Loucy (cell line): ENCODE measurements at regions not wholly inside any gene's neighbourhood (a gene's known extent, or its start where the extent isn't known, plus 50 kb on each side); places are given as distances from the start of the nearest gene placed in this dataset.

Experiments used
- H2AFZ ChIP-seq: fragments of 200-600 bp; sonication (generic); 2 replicates; pipeline ENCODE4 v1.6.0; 2016; ENCODE audit warnings: antibody characterized with exemption, mild to moderate bottlenecking, low read length, moderate library complexity
- H3F3A ChIP-seq: fragments of 200-600 bp; 2 replicates; pipeline ENCODE4 v1.6.0; 2016; ENCODE audit warnings: antibody characterized with exemption, low read depth, mild to moderate bottlenecking
- H3K27me3 ChIP-seq: fragments of 200-600 bp; sonication (generic); 2 replicates; pipeline ENCODE4 v1.6.1; 2014; ENCODE audit warnings: low read length, mild to moderate bottlenecking; ENCODE audit not compliant: insufficient read depth, poor library complexity, severe bottlenecking
- H3K36me3 ChIP-seq: fragments of 200-600 bp; sonication (generic); 2 replicates; pipeline ENCODE4 v1.6.1; 2016; ENCODE audit warnings: low read length; ENCODE audit not compliant: insufficient read depth
- H3K4me1 ChIP-seq: fragments of 200-600 bp; sonication (generic); 2 replicates; pipeline ENCODE4 v1.5.1; 2014; ENCODE audit warnings: low read length, mild to moderate bottlenecking; ENCODE audit not compliant: insufficient read depth, poor library complexity, severe bottlenecking
- H3K4me2 ChIP-seq: fragments of 200-600 bp; sonication (generic); 2 replicates; pipeline ENCODE4 v1.6.0; 2014; ENCODE audit warnings: antibody characterized with exemption, low read length, low read depth, mild to moderate bottlenecking; ENCODE audit not compliant: poor library complexity, severe bottlenecking
- H3K4me3 ChIP-seq: fragments of 200-600 bp; sonication (generic); 2 replicates; pipeline ENCODE4 v1.5.1; 2014; ENCODE audit warnings: low read length, mild to moderate bottlenecking, mixed read lengths; ENCODE audit not compliant: poor library complexity, severe bottlenecking
- H3K79me2 ChIP-seq: fragments of 200-600 bp; sonication (generic); 2 replicates; pipeline ENCODE4 v1.6.1; 2014; ENCODE audit warnings: low read length; ENCODE audit not compliant: insufficient read depth
- H3K9ac ChIP-seq: fragments of 200-600 bp; sonication (generic); 2 replicates; pipeline ENCODE4 v1.6.0; 2014; ENCODE audit warnings: mild to moderate bottlenecking, low read depth, low read length, moderate library complexity; ENCODE audit not compliant: poor library complexity, severe bottlenecking
- H3K9me2 ChIP-seq: fragments of 200-600 bp; sonication (generic); replicated peaks from 2 replicates; pipeline ENCODE4 v1.6.1; 2016; ENCODE audit warnings: low read depth, low read length, mixed read lengths
- H3K9me3 ChIP-seq: fragments of 200-600 bp; sonication (generic); 2 replicates; pipeline ENCODE4 v1.6.1; 2014; ENCODE audit warnings: mild to moderate bottlenecking, antibody characterized with exemption, low read length, low read depth; ENCODE audit not compliant: insufficient read depth
- H4K20me1 ChIP-seq: fragments of 200-600 bp; sonication (generic); 2 replicates; pipeline ENCODE4 v1.6.0; 2014; ENCODE audit warnings: antibody characterized with exemption, low read length, mild to moderate bottlenecking; ENCODE audit not compliant: insufficient read depth, poor library complexity, severe bottlenecking
- CTCF ChIP-seq: fragments of 200-600 bp; sonication (generic); conservative IDR thresholded peaks from 2 replicates; pipeline ENCODE4 v1.5.1; 2014; ENCODE audit warnings: mild to moderate bottlenecking, antibody characterized with exemption, low read length
- EZH2phosphoT487 ChIP-seq: fragments of 200-600 bp; IDR thresholded peaks from 2 replicates; pipeline ENCODE4 v1.6.1; 2018; ENCODE audit warnings: antibody characterized with exemption, mild to moderate bottlenecking, moderate library complexity, borderline replicate concordance

DNA sequence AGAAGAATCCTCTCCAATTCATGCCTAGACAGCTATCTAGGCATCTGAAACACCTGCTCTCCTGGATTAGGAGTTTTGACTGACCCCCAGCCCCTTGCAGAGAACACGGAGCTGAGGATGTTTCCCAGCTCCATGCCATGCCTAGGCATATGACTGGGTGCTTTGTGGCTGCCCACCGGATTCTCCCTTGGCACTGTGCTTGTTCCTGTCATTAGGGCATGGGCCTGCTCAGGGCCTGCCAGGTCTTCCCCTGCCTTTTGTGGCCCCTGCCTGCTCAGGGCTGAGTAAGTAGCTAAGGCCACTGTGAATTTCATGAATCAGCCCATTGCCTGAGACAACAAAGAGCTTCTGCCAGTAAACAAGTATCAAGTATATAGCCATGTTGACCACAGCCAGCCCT is 867.4 kb downstream of the TECRL start:
- H2AFZ ChIP-seq = no peak overlapping the region
- no peaks in the 10 kb centered on the region for H3K36me3 ChIP-seq
- no peaks in the 10 kb centered on the region for H3K79me2 ChIP-seq
- H3K4me3 ChIP-seq = no peak overlapping the region
- H3K27me3 ChIP-seq = no peaks in the 10 kb centered on the region
- H3K9me3 ChIP-seq = no peaks in the 10 kb centered on the region
- H3K9ac ChIP-seq = no peak overlapping the region
- no peak overlapping the region for H3K4me2 ChIP-seq
- no peaks in the 10 kb centered on the region for H3K9me2 ChIP-seq
- H3F3A ChIP-seq = no peaks in the 10 kb centered on the region
- no peak for TF ChIP-seq CTCF
- no peaks in the 10 kb centered on the region for H3K4me1 ChIP-seq
- no peaks in the 10 kb centered on the region for H4K20me1 ChIP-seq

GRCh38 chr4:63529581-63530337 is 879.5 kb downstream of the TECRL start:
- Histone ChIP-seq H3K9ac (no peak overlapping the region), H4K20me1 (no peaks in the 10 kb centered on the region), H3K36me3 (no peaks in the 10 kb centered on the region), H3K4me3 (no peak overlapping the region), H3K27me3 (no peaks in the 10 kb centered on the region), H3K4me2 (no peak overlapping the region), H3K4me1 (no peaks in the 10 kb centered on the region), H2AFZ (no peak overlapping the region), H3F3A (no peaks in the 10 kb centered on the region), H3K9me3 (no peaks in the 10 kb centered on the region), H3K9me2 (no peaks in the 10 kb centered on the region), H3K79me2 (no peaks in the 10 kb centered on the region)
- TF ChIP-seq EZH2phosphoT487 = no peak
- no peak for TF ChIP-seq CTCF

DNA sequence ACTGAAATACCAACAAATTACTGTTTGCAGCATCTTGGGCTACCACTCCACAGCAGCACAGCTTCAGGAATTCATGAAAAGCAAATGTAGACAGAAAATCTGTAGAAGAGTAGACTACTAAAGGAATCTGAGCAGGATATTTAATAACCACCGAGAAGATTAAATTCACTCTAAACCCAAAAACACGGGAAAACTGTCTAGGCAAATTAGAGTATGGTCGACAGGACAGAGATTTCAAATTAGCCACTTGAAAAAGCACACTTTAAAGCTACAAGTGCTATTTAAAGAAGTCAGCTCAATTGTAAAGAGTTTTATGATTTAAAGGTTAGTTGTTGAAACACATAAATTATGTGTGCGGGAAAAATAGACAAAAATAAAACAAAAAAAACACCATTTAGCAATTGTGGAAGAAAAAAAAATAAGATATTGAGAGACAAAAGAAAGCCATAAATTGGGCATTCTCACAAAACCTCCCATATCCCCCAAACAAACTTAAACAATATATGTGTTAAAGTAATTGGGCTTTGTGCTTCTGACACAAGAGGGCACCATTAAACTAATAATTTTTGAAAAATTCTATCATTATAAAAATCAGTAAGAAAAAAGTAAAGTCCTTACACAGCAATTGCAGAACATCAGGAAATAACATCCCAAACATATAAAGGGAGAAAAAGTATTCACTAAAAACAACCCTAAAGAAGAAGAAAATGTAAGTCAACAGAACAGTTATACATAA is 880.8 kb downstream of the TECRL start:
- Histone ChIP-seq H3K4me1 (no peaks in the 10 kb centered on the region), H3K9me3 (no peaks in the 10 kb centered on the region), H4K20me1 (no peaks in the 10 kb centered on the region), H3F3A (no peaks in the 10 kb centered on the region), H3K4me3 (no peak overlapping the region), H3K9me2 (no peaks in the 10 kb centered on the region), H3K4me2 (no peak overlapping the region), H3K79me2 (no peaks in the 10 kb centered on the region), H3K36me3 (no peaks in the 10 kb centered on the region), H3K27me3 (no peaks in the 10 kb centered on the region), H3K9ac (no peak overlapping the region), H2AFZ (peak overlapping the region; percentile 28; the same call in 1 of the 2 replicates)
- TF ChIP-seq EZH2phosphoT487 (no peak), CTCF (peak; percentile 48)
